ENCODE measurements at regions not wholly inside any gene's neighbourhood (a gene's known extent, or its start where the extent isn't known, plus 50 kb on each side); places are given as distances from the start of the nearest gene placed in this dataset.
A peak's percentile ranks its signal among the peaks of the same experiment; 100 is the strongest.

- DNase-seq (ENCODE audit: insufficient read length, low spot score) (no peak), FAIRE-seq (no peak)
Observed at GRCh38 chr10:58885146-58885545, 291.3 kb upstream of the PHYHIPL start.

DNA sequence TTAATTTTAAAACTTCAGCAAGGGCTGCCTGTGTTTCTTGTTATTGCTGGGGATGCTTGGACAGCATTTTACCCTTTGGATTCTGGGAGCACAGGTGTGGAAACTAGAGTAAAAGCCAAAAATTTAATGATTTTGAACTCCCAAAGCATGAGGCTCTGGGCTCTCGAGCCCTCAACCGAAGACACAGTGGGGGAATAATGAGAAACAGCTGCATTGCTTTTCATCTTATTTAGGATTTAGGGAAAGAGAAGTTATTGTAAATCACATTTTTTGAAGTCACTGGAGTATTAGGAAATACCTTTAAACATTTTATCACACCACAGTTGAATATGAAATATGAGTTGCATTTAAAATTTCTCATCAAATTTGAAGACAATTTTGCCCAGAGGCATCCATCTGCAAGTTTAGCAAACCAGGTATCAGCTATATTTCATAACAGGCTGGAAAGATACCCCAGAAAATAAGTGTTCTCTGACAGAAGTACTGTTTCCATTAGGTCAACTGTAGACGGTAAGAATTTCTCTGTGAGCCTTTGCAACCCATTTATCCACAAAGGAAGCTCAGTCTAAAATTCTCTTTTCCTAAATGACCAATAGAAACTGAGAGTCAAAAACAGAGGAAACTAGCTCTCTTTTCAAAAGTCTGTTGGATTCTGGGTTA, 290.6 kb upstream of the PHYHIPL start:
- DNase-seq (ENCODE audit: insufficient read length, low spot score): no peak
- FAIRE-seq: no peak

GRCh38 chr10:58886406-58886805, 290.0 kb upstream of the PHYHIPL start:
- FAIRE-seq: no peak
- DNase-seq (ENCODE audit: insufficient read length, low spot score): no peak

- FAIRE-seq: no peak
- DNase-seq (ENCODE audit: insufficient read length, low spot score): no peak
Observed at GRCh38 chr10:58887474-58887873, 289.0 kb upstream of the PHYHIPL start.

DNA sequence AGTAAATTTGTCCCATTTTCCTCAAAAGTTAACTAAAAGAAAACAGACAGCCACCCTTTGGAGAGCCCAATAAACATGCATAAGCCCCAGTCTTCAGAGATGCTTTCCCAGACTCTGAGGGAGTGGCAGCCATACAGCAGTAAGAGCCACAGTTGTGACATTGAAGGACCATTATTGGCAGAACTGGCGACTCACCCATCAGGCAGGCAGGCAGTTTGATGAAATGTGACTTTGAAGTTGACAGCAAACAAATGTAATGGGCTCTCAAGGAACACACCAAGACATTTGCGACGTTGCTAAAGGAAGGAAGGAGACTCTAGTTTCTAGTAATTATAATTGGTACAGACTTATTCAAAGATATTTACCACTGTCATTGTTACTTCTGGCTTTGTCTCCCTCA, 287.5 kb upstream of the PHYHIPL start:
- FAIRE-seq: no peak
- no peak for DNase-seq (ENCODE audit: insufficient read length, low spot score)

DNA sequence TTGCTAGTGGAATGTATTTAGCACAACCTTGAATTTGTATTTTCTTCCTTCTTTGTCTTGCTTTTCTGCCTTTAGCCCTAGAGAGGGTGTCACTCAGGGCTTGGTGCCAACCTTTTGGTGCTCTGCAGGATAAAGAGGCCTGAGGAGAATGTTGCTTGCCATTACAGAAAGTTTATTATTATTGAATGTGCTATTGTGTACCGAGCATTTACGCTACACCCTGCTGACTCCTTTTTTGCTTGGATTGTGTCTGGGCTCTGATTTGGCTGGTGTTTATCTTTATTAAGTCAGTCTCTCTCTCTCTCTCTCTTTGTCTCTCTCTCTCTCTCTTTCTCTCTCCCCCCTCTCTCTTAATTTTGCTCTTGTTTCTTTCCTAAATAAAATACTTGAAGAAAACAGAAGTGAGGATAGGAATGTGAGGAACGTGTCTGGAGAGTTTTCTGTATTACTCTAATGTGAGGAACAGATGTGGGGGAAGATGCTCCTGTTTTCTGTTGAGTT, 284.4 kb upstream of the PHYHIPL start:
- no peak for FAIRE-seq
- no peak for DNase-seq (ENCODE audit: insufficient read length, low spot score)

GRCh38 chr10:58894929-58895328, 281.5 kb upstream of the PHYHIPL start:
- FAIRE-seq: no peak
- DNase-seq (ENCODE audit: insufficient read length, low spot score): no peak

DNA sequence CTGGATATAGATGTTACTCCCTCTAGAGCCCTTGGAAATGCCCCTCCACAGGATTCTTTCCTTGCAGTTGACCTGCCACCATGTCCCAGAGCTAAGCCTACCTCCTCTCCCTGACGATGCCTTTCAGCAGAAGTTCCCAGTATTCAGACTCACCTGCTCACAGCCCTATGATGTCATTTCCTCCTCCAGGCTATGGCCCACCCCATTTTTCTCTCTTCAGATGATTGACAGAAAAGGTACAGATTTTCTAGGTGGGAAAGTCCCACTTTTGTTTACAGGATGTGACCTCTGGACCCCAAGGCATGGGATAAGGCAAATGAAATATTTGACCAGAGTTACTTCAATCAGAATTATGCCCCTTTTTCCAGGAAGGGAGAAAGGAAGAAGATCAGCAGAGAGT, 280.2 kb upstream of the PHYHIPL start:
- FAIRE-seq (no peak), DNase-seq (ENCODE audit: insufficient read length, low spot score) (no peak)

GRCh38 chr10:58897236-58897635, 279.2 kb upstream of the PHYHIPL start:
- DNase-seq (ENCODE audit: insufficient read length, low spot score): no peak
- FAIRE-seq: no peak

GRCh38 chr10:58897708-58898107, 278.7 kb upstream of the PHYHIPL start:
- FAIRE-seq (no peak), DNase-seq (ENCODE audit: insufficient read length, low spot score) (no peak)

- no peak for DNase-seq (ENCODE audit: insufficient read length, low spot score)
- FAIRE-seq: no peak
Observed at GRCh38 chr10:58898854-58899573, 277.4 kb upstream of the PHYHIPL start.

- FAIRE-seq (no peak), DNase-seq (ENCODE audit: insufficient read length, low spot score) (no peak)
Observed at GRCh38 chr10:58901092-58901646, 275.3 kb upstream of the PHYHIPL start.

DNA sequence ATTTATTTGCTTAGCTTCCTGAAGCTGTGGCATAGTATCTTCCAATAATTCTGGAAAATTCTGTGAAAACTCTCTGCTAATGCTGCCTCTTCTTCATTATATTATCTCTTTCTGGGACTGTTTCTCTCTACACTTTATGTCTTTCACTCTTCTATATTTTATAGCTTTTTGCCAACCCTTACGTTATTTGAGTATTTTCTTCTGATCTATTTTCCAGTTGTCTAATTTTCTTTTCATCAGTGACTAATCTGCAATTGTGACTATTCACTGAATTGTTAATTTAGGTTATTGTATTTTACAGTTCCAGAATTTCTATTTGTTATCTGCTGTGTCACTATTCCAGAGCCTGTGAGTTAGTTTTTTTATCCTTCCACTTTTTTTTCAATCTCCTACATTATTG, 273.4 kb upstream of the PHYHIPL start:
- FAIRE-seq (no peak), DNase-seq (ENCODE audit: insufficient read length, low spot score) (no peak)

DNA sequence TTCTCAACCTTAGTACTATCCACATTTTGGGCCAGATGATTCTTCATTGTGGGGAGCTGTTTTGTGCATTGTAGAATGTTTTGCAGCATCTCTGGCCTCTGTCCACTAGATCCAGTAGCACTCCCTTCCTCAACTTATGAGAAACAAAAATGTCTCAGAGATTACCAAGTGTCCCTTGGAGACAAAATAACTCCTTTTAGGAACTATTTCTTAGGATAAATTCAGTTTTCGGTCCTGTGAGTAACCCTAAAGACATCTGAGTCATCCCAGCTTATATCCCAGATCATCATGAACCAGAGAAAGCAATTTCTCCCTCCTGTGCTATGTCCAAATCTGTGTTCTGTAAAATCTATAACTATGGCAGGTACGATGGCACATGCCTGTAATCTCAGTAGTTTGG, 266.6 kb upstream of the PHYHIPL start:
- no peak for DNase-seq (ENCODE audit: insufficient read length, low spot score)
- FAIRE-seq: no peak

DNA sequence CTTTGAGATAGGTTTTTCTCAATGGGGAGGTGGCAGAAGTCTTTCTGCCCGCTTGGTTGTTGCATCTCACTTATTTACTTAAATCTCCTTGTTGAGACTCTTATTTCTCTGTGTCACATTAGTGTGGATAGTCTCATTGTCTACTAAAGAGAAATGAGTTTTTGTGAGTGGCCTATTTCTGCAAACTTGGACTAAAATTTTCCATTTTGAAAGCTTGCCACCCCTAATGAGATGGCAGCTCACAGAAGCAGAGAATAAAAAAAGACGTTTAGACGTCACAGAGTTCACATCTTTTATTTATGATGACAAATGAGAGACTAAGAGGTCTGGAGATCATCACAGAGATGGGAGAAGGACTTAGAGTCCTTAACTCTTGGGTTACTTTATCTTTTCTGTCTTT, 262.7 kb upstream of the PHYHIPL start:
- no peak for FAIRE-seq
- DNase-seq (ENCODE audit: insufficient read length, low spot score): no peak

DNA sequence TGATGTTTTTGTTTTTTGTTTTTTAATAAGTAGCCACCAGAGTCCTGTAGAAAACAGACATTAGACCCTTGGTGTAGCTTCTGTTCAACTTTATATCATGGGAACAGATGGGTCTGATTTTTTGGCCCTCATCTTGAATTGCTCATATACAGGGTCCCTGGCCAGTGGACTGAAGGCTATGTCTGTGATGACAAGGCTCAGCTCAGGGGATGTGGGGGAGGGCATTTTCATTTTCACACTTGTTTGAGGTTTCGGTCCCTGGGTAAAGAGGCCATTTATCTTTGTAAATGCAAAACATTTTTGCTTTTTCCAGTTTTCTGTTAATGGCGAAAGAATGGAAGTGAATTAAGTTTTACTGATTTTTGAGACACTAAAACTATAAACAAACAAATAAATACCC, 257.6 kb upstream of the PHYHIPL start:
- no peak for DNase-seq (ENCODE audit: insufficient read length, low spot score)
- FAIRE-seq: peak; percentile 33

DNA sequence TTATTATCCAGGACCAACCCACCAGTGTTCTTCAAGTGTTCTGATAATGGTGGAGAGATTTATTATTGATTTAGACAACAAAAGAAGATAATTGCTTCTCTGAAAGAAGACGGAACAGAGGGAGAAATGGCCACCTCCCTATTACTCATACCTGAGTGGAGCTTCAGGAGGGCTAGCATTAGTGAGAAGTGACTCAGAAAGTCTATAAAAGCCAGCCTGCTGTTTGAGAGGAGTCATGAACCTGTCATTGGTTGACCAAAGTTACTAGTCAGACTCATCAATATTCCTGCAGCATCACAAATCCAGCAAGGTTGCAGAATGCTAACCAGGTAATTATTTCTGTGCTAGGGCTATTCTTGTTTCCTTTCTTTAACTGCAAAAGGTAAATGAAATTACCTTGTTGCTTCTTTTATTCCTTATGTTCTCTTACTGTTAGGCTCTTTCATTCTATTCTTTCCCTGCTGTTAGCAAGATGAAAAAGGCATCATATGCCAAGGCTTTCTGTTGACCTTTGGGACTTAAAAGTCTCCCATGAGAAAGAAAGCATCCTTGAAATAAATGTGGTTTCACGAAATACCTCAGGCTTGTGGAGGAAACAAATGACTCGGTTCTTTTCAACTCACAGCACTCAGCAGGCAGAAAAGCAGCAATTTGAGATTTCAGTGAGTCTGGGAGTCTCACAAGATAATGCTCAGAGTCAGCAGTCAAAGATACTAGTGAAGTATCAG, 256.4 kb upstream of the PHYHIPL start:
- no peak for FAIRE-seq

DNA sequence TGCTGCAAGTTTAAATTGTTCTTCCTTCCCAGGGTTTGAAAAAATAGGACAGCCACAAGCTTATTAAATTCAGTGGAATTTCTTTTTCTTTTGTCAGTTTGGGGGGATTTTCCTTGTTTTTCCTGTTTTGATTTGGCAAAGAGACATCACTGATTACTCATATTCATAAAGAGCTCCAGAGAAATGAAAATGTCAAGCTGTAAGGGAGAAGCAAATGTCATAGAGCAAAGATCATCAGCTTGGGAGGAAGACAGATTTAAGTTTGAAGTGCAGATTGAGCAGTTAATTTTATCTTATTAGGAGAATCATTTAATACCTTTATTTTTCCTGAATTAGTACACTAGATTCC, 255.8 kb upstream of the PHYHIPL start:
- DNase-seq (ENCODE audit: insufficient read length, low spot score): no peak
- FAIRE-seq: no peak

More for the DNA sequence above, 256.4 kb upstream of the PHYHIPL start:
- no peak for DNase-seq (ENCODE audit: insufficient read length, low spot score)

GRCh38 chr10:58921421-58921855, 255.0 kb upstream of the PHYHIPL start:
- FAIRE-seq: no peak
- DNase-seq (ENCODE audit: insufficient read length, low spot score): no peak

DNA sequence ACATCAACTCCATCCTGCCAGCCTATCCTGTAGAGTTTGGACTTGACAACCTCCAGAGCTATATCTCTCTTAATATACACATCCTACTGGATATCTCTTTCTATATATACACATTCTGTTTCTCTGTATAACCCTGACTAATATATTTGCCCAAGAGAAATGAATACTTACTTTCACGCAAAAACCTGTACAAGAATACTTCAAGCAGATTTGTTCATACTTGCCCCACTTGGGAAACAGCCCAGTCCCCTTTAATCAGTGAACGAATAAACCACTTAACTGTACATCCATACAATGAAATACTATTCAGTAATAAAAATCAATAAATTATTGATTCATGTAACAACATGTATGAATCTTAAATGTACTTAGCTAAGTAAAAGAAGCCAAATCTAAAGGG, 251.1 kb upstream of the PHYHIPL start:
- DNase-seq (ENCODE audit: insufficient read length, low spot score) (no peak), FAIRE-seq (no peak)

- FAIRE-seq (no peak), DNase-seq (ENCODE audit: insufficient read length, low spot score) (no peak)
Observed at GRCh38 chr10:58930500-58930899, 245.9 kb upstream of the PHYHIPL start.

Data from GM19239 (cell line).